22Rv1 (cell line): ENCODE measurements at regions not wholly inside any gene's neighbourhood (a gene's known extent, or its start where the extent isn't known, plus 50 kb on each side); places are given as distances from the start of the nearest gene placed in this dataset.

Source experiments
- ZFX ChIP-seq: fragments of 450-650 bp; IDR thresholded peaks from 2 replicates; pipeline ENCODE4 v1.6.1; 2017; ENCODE audit warnings: antibody characterized with exemption, borderline replicate concordance
- TF ChIP-seq, protein P1 (sequence below): fragments of 450-650 bp; IDR thresholded peaks from 2 replicates; pipeline ENCODE4 v1.5.1; 2017; ENCODE audit warnings: mild to moderate bottlenecking

DNA sequence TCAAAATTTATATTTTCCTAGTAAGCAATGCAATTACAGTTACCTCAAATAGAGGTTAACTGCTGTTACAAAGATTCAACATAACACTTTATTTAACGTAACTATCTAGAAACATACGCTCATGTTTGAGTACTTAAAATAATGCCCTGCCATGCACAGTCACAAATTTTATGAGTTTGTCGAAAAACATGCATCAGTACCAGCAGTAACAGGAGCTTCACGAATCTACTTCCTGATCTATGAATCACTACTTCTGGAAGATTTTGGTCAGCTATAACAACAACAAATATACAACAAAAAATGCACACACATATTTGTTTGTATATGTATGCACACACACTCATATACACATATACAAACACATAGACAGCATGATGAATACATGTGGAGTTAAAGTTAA is 881.8 kb downstream of the FSCB start:
- TF ChIP-seq, protein P1, sequence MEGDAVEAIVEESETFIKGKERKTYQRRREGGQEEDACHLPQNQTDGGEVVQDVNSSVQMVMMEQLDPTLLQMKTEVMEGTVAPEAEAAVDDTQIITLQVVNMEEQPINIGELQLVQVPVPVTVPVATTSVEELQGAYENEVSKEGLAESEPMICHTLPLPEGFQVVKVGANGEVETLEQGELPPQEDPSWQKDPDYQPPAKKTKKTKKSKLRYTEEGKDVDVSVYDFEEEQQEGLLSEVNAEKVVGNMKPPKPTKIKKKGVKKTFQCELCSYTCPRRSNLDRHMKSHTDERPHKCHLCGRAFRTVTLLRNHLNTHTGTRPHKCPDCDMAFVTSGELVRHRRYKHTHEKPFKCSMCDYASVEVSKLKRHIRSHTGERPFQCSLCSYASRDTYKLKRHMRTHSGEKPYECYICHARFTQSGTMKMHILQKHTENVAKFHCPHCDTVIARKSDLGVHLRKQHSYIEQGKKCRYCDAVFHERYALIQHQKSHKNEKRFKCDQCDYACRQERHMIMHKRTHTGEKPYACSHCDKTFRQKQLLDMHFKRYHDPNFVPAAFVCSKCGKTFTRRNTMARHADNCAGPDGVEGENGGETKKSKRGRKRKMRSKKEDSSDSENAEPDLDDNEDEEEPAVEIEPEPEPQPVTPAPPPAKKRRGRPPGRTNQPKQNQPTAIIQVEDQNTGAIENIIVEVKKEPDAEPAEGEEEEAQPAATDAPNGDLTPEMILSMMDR, result no peak
- TF ChIP-seq ZFX, result no peak
